HepG2 (cell line): ENCODE measurements at regions not wholly inside any gene's neighbourhood (a gene's known extent, or its start where the extent isn't known, plus 50 kb on each side); places are given as distances from the start of the nearest gene placed in this dataset.
A peak's percentile ranks its signal among the peaks of the same experiment; 100 is the strongest.

Experiments used
- AKAP8 ChIP-seq: sonication (generic); formaldehyde crosslinking; IDR thresholded peaks from 2 replicates; pipeline ENCODE4 v1.5.1; 2020; ENCODE audit warnings: mild to moderate bottlenecking, missing genetic modification reagents
- CBX2 ChIP-seq, 2 experiments: fragments of 200-600 bp in 1 of 2; sonication (generic); formaldehyde crosslinking in 1 of 2; IDR thresholded peaks; 2 replicates each; pipeline versions ENCODE4 v1.7.0 to v1.8.1; 2018 to 2022; ENCODE audit warnings: low read depth in 2 of 2, low read length in 1 of 2, mild to moderate bottlenecking in 1 of 2, missing genetic modification reagents in 1 of 2
- DMAP1 ChIP-seq: IDR thresholded peaks from 2 replicates; pipeline ENCODE4 v1.6.1; 2016
- HMG20A ChIP-seq: IDR thresholded peaks from 2 replicates; pipeline ENCODE4 v1.6.1; 2016; ENCODE audit warnings: borderline replicate concordance
- MBD4 ChIP-seq: IDR thresholded peaks from 2 replicates; pipeline ENCODE4 v1.6.1; 2012; ENCODE audit warnings: low read length, inconsistent platforms, borderline replicate concordance
- PHF20 ChIP-seq: sonication (generic); formaldehyde crosslinking; IDR thresholded peaks from 2 replicates; pipeline ENCODE4 v1.5.0; 2020; ENCODE audit warnings: mild to moderate bottlenecking, missing genetic modification reagents
- PHF8 ChIP-seq: sonication (generic); formaldehyde crosslinking; IDR thresholded peaks from 2 replicates; pipeline ENCODE4 v1.5.0; 2020; ENCODE audit warnings: missing genetic modification reagents
- PRMT3 ChIP-seq: sonication (generic); formaldehyde crosslinking; IDR thresholded peaks from 2 replicates; pipeline ENCODE4 v1.8.1; 2022; ENCODE audit warnings: low read depth, mild to moderate bottlenecking, moderate library complexity, missing genetic modification reagents, borderline replicate concordance
- ZNF143 ChIP-seq: sonication (generic); formaldehyde crosslinking; IDR thresholded peaks from 2 replicates; pipeline ENCODE4 v1.4.0; 2020; ENCODE audit warnings: missing genetic modification reagents
- ZNF234 ChIP-seq: sonication (generic); formaldehyde crosslinking; conservative IDR thresholded peaks from 2 replicates; pipeline ENCODE4 v1.5.1; 2020; ENCODE audit warnings: mild to moderate bottlenecking, missing genetic modification reagents
- ZNF501 ChIP-seq: sonication (generic); formaldehyde crosslinking; IDR thresholded peaks from 2 replicates; pipeline ENCODE4 v1.5.1; 2020; ENCODE audit warnings: mild to moderate bottlenecking, moderate library complexity, missing genetic modification reagents
- ZNF552 ChIP-seq: sonication (generic); formaldehyde crosslinking; IDR thresholded peaks from 2 replicates; pipeline ENCODE4 v1.9.0; 2022; ENCODE audit warnings: missing genetic modification reagents, mild to moderate bottlenecking, borderline replicate concordance
- TF ChIP-seq, protein P1 (sequence below): sonication (generic); formaldehyde crosslinking; IDR thresholded peaks from 2 replicates; pipeline ENCODE4 v1.5.1; 2020; ENCODE audit warnings: mild to moderate bottlenecking, missing genetic modification reagents
- TF ChIP-seq, protein P2 (sequence below): sonication (generic); formaldehyde crosslinking; IDR thresholded peaks from 2 replicates; pipeline ENCODE4 v1.8.1; 2023; ENCODE audit warnings: missing genetic modification reagents, inconsistent platforms, borderline replicate concordance
- TF ChIP-seq, protein P3 (sequence below): IDR thresholded peaks from 2 replicates; pipeline ENCODE4 v1.6.1; 2016; ENCODE audit warnings: low read depth, control low read depth
- TF ChIP-seq, protein P4 (sequence below): sonication (generic); formaldehyde crosslinking; IDR thresholded peaks from 2 replicates; pipeline ENCODE4 v1.4.0; 2020; ENCODE audit warnings: missing genetic modification reagents, mild to moderate bottlenecking, borderline replicate concordance
- TF ChIP-seq, protein P5 (sequence below): sonication (generic); formaldehyde crosslinking; IDR thresholded peaks from 2 replicates; pipeline ENCODE4 v1.4.0; 2020; ENCODE audit warnings: mild to moderate bottlenecking, missing genetic modification reagents
- TF ChIP-seq, protein P6 (sequence below): sonication (generic); formaldehyde crosslinking; IDR thresholded peaks from 2 replicates; pipeline ENCODE4 v1.8.0; 2023; ENCODE audit warnings: mild to moderate bottlenecking, missing genetic modification reagents

DNA sequence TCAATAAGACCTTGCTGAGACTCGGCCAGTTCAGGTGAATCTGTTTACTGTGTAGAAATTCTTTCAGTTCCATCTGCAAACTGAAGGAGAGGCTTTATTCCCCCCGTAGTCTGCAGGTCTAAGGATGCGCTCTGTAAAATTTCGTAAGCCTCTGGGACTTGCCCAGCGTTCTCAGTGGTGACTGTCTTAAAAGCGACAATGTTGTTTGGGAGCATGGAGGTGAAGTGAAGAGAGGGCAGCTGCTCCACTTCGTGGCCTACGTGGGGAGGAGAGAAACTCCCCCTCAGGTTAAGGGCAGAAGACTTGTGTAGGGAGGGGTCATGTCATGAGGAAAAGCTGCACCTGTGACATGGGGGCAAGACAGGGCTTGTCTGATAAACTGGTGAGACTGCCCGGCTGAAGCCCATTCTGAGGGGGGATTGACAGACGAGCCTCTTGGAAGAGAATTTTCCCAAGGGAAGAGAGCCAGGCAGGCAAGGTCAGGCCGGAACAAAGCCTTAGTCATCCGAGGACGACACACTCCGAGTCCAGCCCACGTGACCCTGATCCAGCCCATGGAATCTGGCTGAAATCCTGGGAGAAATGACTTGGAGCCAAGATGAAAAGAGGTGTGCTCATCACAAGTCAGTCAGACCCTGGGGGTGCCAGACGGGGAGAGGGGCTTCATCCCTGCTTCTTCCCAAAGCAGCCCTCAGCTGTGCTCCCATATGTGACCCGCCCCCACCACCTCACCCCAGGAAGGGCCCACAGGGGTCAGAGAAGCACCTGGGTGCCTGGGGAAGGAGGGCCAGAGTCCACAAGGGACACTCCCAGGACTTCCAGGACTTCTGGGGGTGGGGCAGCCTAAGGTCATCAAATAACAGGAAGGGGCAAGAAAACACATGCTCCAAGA lies 88.5 kb upstream of the SH3BP4 start (continued):
- no peak for TF ChIP-seq CBX2 (IDR thresholded peaks at IDR 0.05; ENCODE audit: low read depth, low read length)
- TF ChIP-seq CBX2 (CRISPR knock-in tag; IDR thresholded peaks at IDR 0.05; ENCODE audit: low read depth) = no peak
- TF ChIP-seq, protein P1, sequence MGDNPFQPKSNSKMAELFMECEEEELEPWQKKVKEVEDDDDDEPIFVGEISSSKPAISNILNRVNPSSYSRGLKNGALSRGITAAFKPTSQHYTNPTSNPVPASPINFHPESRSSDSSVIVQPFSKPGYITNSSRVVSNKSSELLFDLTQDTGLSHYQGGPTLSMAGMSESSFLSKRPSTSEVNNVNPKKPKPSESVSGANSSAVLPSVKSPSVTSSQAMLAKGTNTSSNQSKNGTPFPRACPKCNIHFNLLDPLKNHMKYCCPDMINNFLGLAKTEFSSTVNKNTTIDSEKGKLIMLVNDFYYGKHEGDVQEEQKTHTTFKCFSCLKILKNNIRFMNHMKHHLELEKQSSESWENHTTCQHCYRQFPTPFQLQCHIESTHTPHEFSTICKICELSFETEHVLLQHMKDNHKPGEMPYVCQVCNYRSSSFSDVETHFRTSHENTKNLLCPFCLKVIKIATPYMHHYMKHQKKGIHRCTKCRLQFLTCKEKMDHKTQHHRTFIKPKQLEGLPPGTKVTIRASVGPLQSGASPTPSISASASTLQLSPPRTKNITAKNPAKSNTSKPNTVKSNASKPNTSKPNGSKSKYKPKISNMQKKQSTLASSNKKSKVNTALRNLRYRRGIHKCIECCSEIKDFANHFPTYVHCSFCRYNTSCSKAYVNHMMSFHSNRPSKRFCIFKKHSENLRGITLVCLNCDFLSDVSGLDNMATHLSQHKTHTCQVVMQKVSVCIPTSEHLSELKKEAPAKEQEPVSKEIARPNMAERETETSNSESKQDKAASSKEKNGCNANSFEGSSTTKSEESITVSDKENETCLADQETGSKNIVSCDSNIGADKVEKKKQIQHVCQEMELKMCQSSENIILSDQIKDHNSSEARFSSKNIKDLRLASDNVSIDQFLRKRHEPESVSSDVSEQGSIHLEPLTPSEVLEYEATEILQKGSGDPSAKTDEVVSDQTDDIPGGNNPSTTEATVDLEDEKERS = no peak
- TF ChIP-seq HMG20A (CRISPR knock-in tag) = peak; percentile 71; the same call in 1 of the 2 replicates
- TF ChIP-seq PHF20 (CRISPR knock-in tag) = 0 out of 2 replicates have a peak, but pooled peaks have one; percentile 35
- TF ChIP-seq PHF8 = no peak; the same call in 1 of the 2 replicates
- no peak for TF ChIP-seq ZNF501 (CRISPR knock-in tag)
- no peak for TF ChIP-seq ZNF234 (CRISPR knock-in tag)
- no peak for TF ChIP-seq MBD4
- 0 out of 2 replicates have a peak, but pooled peaks have one; percentile 13 for TF ChIP-seq PRMT3 (CRISPR knock-in tag)
- TF ChIP-seq AKAP8 = peak; percentile 53
- TF ChIP-seq ZNF552 = no peak
- TF ChIP-seq, protein P2, sequence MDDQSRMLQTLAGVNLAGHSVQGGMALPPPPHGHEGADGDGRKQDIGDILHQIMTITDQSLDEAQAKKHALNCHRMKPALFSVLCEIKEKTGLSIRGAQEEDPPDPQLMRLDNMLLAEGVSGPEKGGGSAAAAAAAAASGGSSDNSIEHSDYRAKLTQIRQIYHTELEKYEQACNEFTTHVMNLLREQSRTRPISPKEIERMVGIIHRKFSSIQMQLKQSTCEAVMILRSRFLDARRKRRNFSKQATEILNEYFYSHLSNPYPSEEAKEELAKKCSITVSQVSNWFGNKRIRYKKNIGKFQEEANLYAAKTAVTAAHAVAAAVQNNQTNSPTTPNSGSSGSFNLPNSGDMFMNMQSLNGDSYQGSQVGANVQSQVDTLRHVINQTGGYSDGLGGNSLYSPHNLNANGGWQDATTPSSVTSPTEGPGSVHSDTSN (CRISPR knock-in tag) = no peak
- TF ChIP-seq, protein P3, sequence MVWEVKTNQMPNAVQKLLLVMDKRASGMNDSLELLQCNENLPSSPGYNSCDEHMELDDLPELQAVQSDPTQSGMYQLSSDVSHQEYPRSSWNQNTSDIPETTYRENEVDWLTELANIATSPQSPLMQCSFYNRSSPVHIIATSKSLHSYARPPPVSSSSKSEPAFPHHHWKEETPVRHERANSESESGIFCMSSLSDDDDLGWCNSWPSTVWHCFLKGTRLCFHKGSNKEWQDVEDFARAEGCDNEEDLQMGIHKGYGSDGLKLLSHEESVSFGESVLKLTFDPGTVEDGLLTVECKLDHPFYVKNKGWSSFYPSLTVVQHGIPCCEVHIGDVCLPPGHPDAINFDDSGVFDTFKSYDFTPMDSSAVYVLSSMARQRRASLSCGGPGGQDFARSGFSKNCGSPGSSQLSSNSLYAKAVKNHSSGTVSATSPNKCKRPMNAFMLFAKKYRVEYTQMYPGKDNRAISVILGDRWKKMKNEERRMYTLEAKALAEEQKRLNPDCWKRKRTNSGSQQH (CRISPR knock-in tag) = no peak
- TF ChIP-seq, protein P4, sequence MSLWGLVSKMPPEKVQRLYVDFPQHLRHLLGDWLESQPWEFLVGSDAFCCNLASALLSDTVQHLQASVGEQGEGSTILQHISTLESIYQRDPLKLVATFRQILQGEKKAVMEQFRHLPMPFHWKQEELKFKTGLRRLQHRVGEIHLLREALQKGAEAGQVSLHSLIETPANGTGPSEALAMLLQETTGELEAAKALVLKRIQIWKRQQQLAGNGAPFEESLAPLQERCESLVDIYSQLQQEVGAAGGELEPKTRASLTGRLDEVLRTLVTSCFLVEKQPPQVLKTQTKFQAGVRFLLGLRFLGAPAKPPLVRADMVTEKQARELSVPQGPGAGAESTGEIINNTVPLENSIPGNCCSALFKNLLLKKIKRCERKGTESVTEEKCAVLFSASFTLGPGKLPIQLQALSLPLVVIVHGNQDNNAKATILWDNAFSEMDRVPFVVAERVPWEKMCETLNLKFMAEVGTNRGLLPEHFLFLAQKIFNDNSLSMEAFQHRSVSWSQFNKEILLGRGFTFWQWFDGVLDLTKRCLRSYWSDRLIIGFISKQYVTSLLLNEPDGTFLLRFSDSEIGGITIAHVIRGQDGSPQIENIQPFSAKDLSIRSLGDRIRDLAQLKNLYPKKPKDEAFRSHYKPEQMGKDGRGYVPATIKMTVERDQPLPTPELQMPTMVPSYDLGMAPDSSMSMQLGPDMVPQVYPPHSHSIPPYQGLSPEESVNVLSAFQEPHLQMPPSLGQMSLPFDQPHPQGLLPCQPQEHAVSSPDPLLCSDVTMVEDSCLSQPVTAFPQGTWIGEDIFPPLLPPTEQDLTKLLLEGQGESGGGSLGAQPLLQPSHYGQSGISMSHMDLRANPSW (CRISPR knock-in tag) = no peak
- TF ChIP-seq, protein P5, sequence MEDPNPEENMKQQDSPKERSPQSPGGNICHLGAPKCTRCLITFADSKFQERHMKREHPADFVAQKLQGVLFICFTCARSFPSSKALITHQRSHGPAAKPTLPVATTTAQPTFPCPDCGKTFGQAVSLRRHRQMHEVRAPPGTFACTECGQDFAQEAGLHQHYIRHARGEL (CRISPR knock-in tag) = no peak
- TF ChIP-seq ZNF143 (CRISPR knock-in tag) = no peak
- TF ChIP-seq, protein P6, sequence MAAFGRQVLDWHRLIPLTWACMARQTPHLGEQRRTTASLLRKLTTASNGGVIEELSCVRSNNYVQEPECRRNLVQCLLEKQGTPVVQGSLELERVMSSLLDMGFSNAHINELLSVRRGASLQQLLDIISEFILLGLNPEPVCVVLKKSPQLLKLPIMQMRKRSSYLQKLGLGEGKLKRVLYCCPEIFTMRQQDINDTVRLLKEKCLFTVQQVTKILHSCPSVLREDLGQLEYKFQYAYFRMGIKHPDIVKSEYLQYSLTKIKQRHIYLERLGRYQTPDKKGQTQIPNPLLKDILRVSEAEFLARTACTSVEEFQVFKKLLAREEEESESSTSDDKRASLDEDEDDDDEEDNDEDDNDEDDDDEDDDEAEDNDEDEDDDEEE (CRISPR knock-in tag) = 0 out of 2 replicates have a peak, but pooled peaks have one; percentile 35
- TF ChIP-seq DMAP1 (CRISPR knock-in tag) = peak; percentile 62; the same call in 1 of the 2 replicates
